Lung (tissue), 11 donors: ENCODE measurements at regions not wholly inside any gene's neighbourhood (a gene's known extent, or its start where the extent isn't known, plus 50 kb on each side); places are given as distances from the start of the nearest gene placed in this dataset.

Source experiments
- ATAC-seq: fragments of 200-7000 bp; cut with Tn5 transposase; one replicate; pipeline ENCODE4 v1.9.1; 2020; ENCODE audit warnings: moderate number of reproducible peaks; ENCODE audit not compliant: insufficient read depth, low FRiP score
- DNase-seq, 3 donors: peaks; one replicate each; pipeline ENCODE4 v3.0.0-alpha.2; 2013 to 2017
- H3K27ac ChIP-seq, 2 donors: one replicate each; pipeline ENCODE4 v1.5.1; 2013; ENCODE audit warnings: mild to moderate bottlenecking in 2 of 2, moderate library complexity in 2 of 2, control low read depth in 1 of 2, inconsistent platforms in 1 of 2, low read depth in 1 of 2, low read length in 1 of 2
- H3K27me3 ChIP-seq, 3 donors: one replicate each; pipeline ENCODE4 v1.5.1; 2013; ENCODE audit warnings: low read length in 2 of 3; ENCODE audit not compliant: control insufficient read depth in 3 of 3, insufficient read depth in 3 of 3
- H3K36me3 ChIP-seq, 4 donors: one replicate each; pipeline ENCODE4 v1.5.1; 2013; ENCODE audit warnings: low read length in 4 of 4, mild to moderate bottlenecking in 1 of 4, moderate library complexity in 1 of 4; ENCODE audit not compliant: control insufficient read depth in 4 of 4, insufficient read depth in 4 of 4
- H3K4me1 ChIP-seq, 5 donors: one replicate each; pipeline ENCODE4 v1.5.1; 2013; ENCODE audit warnings: low read length in 5 of 5, mild to moderate bottlenecking in 2 of 5, moderate library complexity in 1 of 5; ENCODE audit not compliant: control insufficient read depth in 5 of 5, insufficient read depth in 5 of 5
- H3K4me3 ChIP-seq: one replicate; pipeline ENCODE4 v1.5.1; 2013; ENCODE audit warnings: mild to moderate bottlenecking, control low read depth, moderate library complexity
- H3K9ac ChIP-seq, 2 donors: one replicate each; pipeline ENCODE4 v1.5.1; 2013; ENCODE audit warnings: low read length in 2 of 2, control low read depth in 1 of 2; ENCODE audit not compliant: insufficient read depth in 1 of 2
- H3K9me3 ChIP-seq, 4 donors: one replicate each; pipeline ENCODE4 v1.5.1; 2013; ENCODE audit warnings: low read length in 3 of 4, mild to moderate bottlenecking in 1 of 4, moderate library complexity in 1 of 4; ENCODE audit not compliant: control insufficient read depth in 4 of 4, insufficient read depth in 3 of 4
- WGBS, 2 donors: extraction: QIAGEN DNeasy Blood & Tissue Kit; methylation state at CpG; one replicate each; pipeline ENCODE4 v1.1.7; 2013; 5-methylcytosine and 5-hydroxymethylcytosine counted together
- TF ChIP-seq, protein P1 (sequence below): IDR thresholded peaks from 2 replicates; pipeline ENCODE4 v1.5.1; 2012; ENCODE audit warnings: mild to moderate bottlenecking; ENCODE audit errors: control extremely low read depth, extremely low read depth
- donor health status: control.
- donor health status: control.
- donor health status: Bipolar disorder and iron deficiency.
- donor health status: healthy.
- donor health status: DM: yes; HTN: yes; CAD: no.

DNA sequence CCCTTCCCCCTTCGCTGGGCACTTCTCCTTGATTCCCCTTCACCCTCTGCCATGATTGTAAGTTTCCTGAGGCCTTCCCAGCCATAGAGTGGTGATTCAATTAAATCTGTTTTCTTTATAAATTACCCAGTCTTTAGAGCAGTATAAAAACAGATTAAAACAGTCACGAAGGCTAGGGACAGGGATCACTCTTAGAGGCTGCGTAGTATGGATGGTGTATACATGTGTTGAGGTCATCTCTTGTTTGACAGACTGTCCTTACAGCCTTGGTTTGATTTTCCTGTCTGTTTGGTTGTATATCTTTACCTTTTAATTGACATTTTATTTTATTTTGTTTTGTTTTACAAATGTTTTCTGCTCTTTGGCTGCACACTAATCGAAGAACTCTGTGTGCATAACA, 1155.7 kb upstream of the CDH18 start:
- ATAC-seq (no peak), DNase-seq (no peak)
- Histone ChIP-seq H3K9ac (no peak overlapping the region), H3K27me3 (no peaks in the 10 kb centered on the region), H3K4me3 (no peak overlapping the region), H3K9me3 (no peaks in the 10 kb centered on the region), H3K27ac (no peak overlapping the region), H3K36me3 (no peaks in the 10 kb centered on the region), H3K4me1 (no peaks in the 10 kb centered on the region)
- TF ChIP-seq, protein P1, sequence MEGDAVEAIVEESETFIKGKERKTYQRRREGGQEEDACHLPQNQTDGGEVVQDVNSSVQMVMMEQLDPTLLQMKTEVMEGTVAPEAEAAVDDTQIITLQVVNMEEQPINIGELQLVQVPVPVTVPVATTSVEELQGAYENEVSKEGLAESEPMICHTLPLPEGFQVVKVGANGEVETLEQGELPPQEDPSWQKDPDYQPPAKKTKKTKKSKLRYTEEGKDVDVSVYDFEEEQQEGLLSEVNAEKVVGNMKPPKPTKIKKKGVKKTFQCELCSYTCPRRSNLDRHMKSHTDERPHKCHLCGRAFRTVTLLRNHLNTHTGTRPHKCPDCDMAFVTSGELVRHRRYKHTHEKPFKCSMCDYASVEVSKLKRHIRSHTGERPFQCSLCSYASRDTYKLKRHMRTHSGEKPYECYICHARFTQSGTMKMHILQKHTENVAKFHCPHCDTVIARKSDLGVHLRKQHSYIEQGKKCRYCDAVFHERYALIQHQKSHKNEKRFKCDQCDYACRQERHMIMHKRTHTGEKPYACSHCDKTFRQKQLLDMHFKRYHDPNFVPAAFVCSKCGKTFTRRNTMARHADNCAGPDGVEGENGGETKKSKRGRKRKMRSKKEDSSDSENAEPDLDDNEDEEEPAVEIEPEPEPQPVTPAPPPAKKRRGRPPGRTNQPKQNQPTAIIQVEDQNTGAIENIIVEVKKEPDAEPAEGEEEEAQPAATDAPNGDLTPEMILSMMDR, result no peak
- WGBS, 2 donors, result 88 to 90% methylated on average over 4 of the region's 4 CpGs

DNA sequence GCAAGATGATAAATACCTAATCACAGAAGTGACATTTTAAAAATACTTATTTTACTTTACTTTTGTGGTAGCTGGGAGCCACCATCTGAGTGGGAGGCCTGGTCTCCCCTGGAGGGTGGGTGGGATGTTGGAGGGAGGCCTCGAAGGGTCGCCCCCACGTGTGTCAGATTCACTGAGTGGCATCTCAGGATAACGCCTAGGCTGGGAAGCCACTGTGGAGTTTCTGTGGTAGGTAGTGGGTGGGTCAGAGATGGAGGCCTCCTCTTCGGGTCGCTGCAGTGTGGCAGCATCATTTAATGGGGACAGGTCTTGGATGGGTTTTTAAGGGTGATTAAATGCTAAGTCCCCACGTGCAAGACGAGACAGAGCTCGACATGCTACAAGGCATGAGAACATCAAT, 1154.8 kb upstream of the CDH18 start:
- no peak overlapping the region for H3K27ac ChIP-seq
- no peak overlapping the region for H3K4me3 ChIP-seq
- no peaks in the 10 kb centered on the region for H3K27me3 ChIP-seq
- H3K9ac ChIP-seq, result no peak overlapping the region
- no peaks in the 10 kb centered on the region for H3K9me3 ChIP-seq
- no peak for ATAC-seq
- TF ChIP-seq, protein P1, result no peak
- 93 to 95% methylated on average over 9 of the region's 9 CpGs for WGBS, 2 donors
- H3K4me1 ChIP-seq, result no peaks in the 10 kb centered on the region
- H3K36me3 ChIP-seq, result no peaks in the 10 kb centered on the region
- DNase-seq, result no peak

DNA sequence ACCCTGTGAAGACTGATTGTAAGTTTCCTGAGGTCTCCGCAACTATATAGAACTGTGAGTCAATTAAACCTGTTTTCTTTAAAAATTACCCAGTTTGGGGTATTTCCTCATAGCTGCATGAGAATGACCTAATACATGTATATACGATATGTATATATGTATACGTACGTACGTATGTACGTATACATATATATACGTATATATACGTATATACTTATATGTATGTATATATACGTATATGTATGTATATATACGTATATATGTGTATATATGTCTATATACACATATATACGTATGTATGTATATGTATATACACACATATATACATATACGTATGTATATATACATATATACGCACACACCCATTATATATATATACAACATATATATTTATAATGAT, 1153.0 kb upstream of the CDH18 start:
- H3K4me1 ChIP-seq, result no peaks in the 10 kb centered on the region
- no peak for DNase-seq
- TF ChIP-seq, protein P1, result no peak
- WGBS, 2 donors, result 90 to 92% methylated on average over 13 of the region's 13 CpGs
- H3K36me3 ChIP-seq, result no peaks in the 10 kb centered on the region
- no peaks in the 10 kb centered on the region for H3K9me3 ChIP-seq
- no peaks in the 10 kb centered on the region for H3K27me3 ChIP-seq
- H3K27ac ChIP-seq, result no peak overlapping the region
- H3K4me3 ChIP-seq, result no peak overlapping the region
- H3K9ac ChIP-seq, result no peak overlapping the region
- no peak for ATAC-seq

DNA sequence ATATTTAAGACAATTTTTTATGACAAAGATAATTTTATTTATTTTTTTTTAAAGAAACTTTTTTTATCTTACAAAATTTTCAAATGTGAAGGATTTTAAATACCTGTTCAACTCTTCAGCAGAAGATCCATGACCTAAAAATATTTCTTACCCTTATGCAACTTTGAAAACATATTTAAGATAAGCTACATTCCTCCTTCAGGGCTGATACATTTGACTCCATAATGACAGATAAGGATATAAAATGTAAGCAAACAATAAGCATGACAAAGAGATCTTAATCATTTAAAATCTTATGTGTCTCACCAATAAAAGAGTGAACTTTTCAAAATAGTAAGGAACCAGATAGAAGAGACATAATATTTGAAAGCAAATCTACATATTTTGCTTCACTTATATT, 1138.2 kb upstream of the CDH18 start:
- Histone ChIP-seq H3K4me1 (no peaks in the 10 kb centered on the region), H3K27me3 (no peaks in the 10 kb centered on the region), H3K36me3 (no peaks in the 10 kb centered on the region), H3K9ac (no peak overlapping the region), H3K27ac (no peak overlapping the region), H3K4me3 (no peak overlapping the region), H3K9me3 (no peaks in the 10 kb centered on the region)
- DNase-seq, result no peak
- no peak for ATAC-seq
- TF ChIP-seq, protein P1, result no peak
